H1 (cell line): ENCODE measurements at regions not wholly inside any gene's neighbourhood (a gene's known extent, or its start where the extent isn't known, plus 50 kb on each side); places are given as distances from the start of the nearest gene placed in this dataset.

Experiments used
- ATF3 ChIP-seq: IDR thresholded peaks from 2 replicates; pipeline ENCODE4 v1.6.1; 2011; ENCODE audit warnings: low read depth, mild to moderate bottlenecking, low read length; ENCODE audit not compliant: insufficient read depth
- BRCA1 ChIP-seq: IDR thresholded peaks from 2 replicates; pipeline ENCODE4 v1.6.1; 2012; ENCODE audit warnings: low read depth, low read length, improper control_type of control experiment
- USF2 ChIP-seq: IDR thresholded peaks from 2 replicates; pipeline ENCODE4 v1.6.1; 2011; ENCODE audit warnings: low read length, improper control_type of control experiment

- TF ChIP-seq ATF3 (no peak), BRCA1 (no peak), USF2 (no peak)
- TF ChIP-seq, all 59 proteins: peak for 0
Measured at GRCh38 chr1:88593358-88593757, 90.7 kb upstream of the PKN2 start (continued).
